OCI-M2 (cell line): ENCODE measurements at regions not wholly inside any gene's neighbourhood (a gene's known extent, or its start where the extent isn't known, plus 50 kb on each side); places are given as distances from the start of the nearest gene placed in this dataset.
"Not testable (repeated sequence)": the region's sequence is repeated elsewhere in the genome, so short reads cannot be mapped to it uniquely, and the experiment has no call there.

Experiments used
- DNase-seq: peaks from one replicate; lab custom pipeline; 2025; ENCODE audit not compliant: unreplicated experiment; lab: John Stamatoyannopoulos, UW

GRCh38 chr6:139446138-139446715 is 71.8 kb upstream of the CITED2 start:
- DNase-seq: no peak

- DNase-seq: not testable (repeated sequence)
Measured at GRCh38 chr6:139444273-139444787, 69.9 kb upstream of the CITED2 start.

- DNase-seq: no peak
Measured at GRCh38 chr6:139443231-139444112, 69.0 kb upstream of the CITED2 start.

GRCh38 chr6:139442188-139442671 is 67.8 kb upstream of the CITED2 start:
- no peak for DNase-seq

- DNase-seq: no peak
Measured at GRCh38 chr6:139439349-139439748, 64.9 kb upstream of the CITED2 start.

- no peak for DNase-seq
Measured at GRCh38 chr6:139438775-139439174, 64.3 kb upstream of the CITED2 start.

- DNase-seq: no peak
Measured at GRCh38 chr6:139436957-139437348, 62.5 kb upstream of the CITED2 start.

GRCh38 chr6:139436200-139436956 is 61.9 kb upstream of the CITED2 start:
- DNase-seq: no peak

- no peak for DNase-seq
Measured at GRCh38 chr6:139433631-139434419, 59.4 kb upstream of the CITED2 start.

- DNase-seq: no peak
Measured at GRCh38 chr6:139431602-139431956, 57.1 kb upstream of the CITED2 start.

GRCh38 chr6:139430899-139431601 is 56.6 kb upstream of the CITED2 start:
- DNase-seq: no peak

- no peak for DNase-seq
Measured at GRCh38 chr6:139429580-139430145, 55.2 kb upstream of the CITED2 start.

- no peak for DNase-seq
Measured at GRCh38 chr6:139427199-139427598, 52.8 kb upstream of the CITED2 start.

- DNase-seq: no peak
Measured at GRCh38 chr6:139426795-139427194, 52.3 kb upstream of the CITED2 start.

GRCh38 chr6:139425780-139426179 is 51.3 kb upstream of the CITED2 start:
- DNase-seq: no peak

GRCh38 chr6:139423971-139424667 is 49.7 kb upstream of the CITED2 start:
- no peak for DNase-seq
